KMS-11 (cell line): ENCODE measurements at regions not wholly inside any gene's neighbourhood (a gene's known extent, or its start where the extent isn't known, plus 50 kb on each side); places are given as distances from the start of the nearest gene placed in this dataset.

Source experiments
- H2AFZ ChIP-seq: fragments of 200-600 bp; sonication (generic); 2 replicates; pipeline ENCODE4 v1.6.1; 2016; ENCODE audit warnings: antibody characterized with exemption, mixed run types, low read depth
- H3K27ac ChIP-seq: fragments of 200-600 bp; sonication (generic); 2 replicates; pipeline ENCODE4 v1.6.1; 2016; ENCODE audit warnings: mild to moderate bottlenecking, mixed run types
- H3K27me3 ChIP-seq: fragments of 200-600 bp; sonication (generic); 2 replicates; pipeline ENCODE4 v1.6.1; 2017; ENCODE audit warnings: mild to moderate bottlenecking, low read depth, mixed run types, moderate library complexity; ENCODE audit not compliant: insufficient read depth
- H3K36me3 ChIP-seq: fragments of 200-600 bp; sonication (generic); 2 replicates; pipeline ENCODE4 v1.6.1; 2017; ENCODE audit warnings: mild to moderate bottlenecking, mixed run types; ENCODE audit not compliant: insufficient read depth
- H3K4me1 ChIP-seq: fragments of 200-600 bp; sonication (generic); 2 replicates; pipeline ENCODE4 v1.6.1; 2016; ENCODE audit warnings: mild to moderate bottlenecking, low read depth, mixed run types; ENCODE audit not compliant: poor library complexity, severe bottlenecking
- H3K4me2 ChIP-seq: fragments of 200-600 bp; sonication (generic); 2 replicates; pipeline ENCODE4 v1.7.0; 2016; ENCODE audit warnings: mild to moderate bottlenecking, mixed run types
- H3K4me3 ChIP-seq: fragments of 200-600 bp; sonication (generic); IDR thresholded peaks from 2 replicates; pipeline ENCODE4 v1.6.1; 2017; ENCODE audit warnings: low read depth, low read length, mixed read lengths; ENCODE audit not compliant: insufficient read depth
- H3K79me2 ChIP-seq: fragments of 200-600 bp; sonication (generic); 2 replicates; pipeline ENCODE4 v1.6.1; 2016; ENCODE audit warnings: low read depth, mixed run types; ENCODE audit not compliant: insufficient read depth
- H3K9ac ChIP-seq: fragments of 200-600 bp; sonication (generic); 2 replicates; pipeline ENCODE4 v1.6.1; 2016; ENCODE audit warnings: mild to moderate bottlenecking, mixed run types
- H4K20me1 ChIP-seq: fragments of 200-600 bp; sonication (generic); 2 replicates; pipeline ENCODE4 v1.6.1; 2016; ENCODE audit warnings: mild to moderate bottlenecking, mixed run types; ENCODE audit not compliant: insufficient read depth
- CTCF ChIP-seq: fragments of 200-600 bp; sonication (generic); conservative IDR thresholded peaks from 2 replicates; pipeline ENCODE4 v1.6.1; 2017; ENCODE audit warnings: low read depth, mild to moderate bottlenecking, antibody characterized with exemption, low read length, moderate library complexity, mixed read lengths

GRCh38 chr3:182632077-182632393 lies 161.3 kb upstream of the ATP11B start:
- Histone ChIP-seq H3K4me3 (no peak overlapping the region), H3K4me2 (no peak overlapping the region), H4K20me1 (no peaks in the 10 kb centered on the region), H3K27ac (no peak overlapping the region), H3K4me1 (no peaks in the 10 kb centered on the region), H2AFZ (no peak overlapping the region), H3K9ac (no peak overlapping the region), H3K79me2 (no peaks in the 10 kb centered on the region), H3K36me3 (no peaks in the 10 kb centered on the region), H3K27me3 (no peaks in the 10 kb centered on the region)
- TF ChIP-seq CTCF: no peak

GRCh38 chr3:182633186-182633585 lies 160.1 kb upstream of the ATP11B start:
- Histone ChIP-seq H3K27ac (no peak overlapping the region), H4K20me1 (no peaks in the 10 kb centered on the region), H3K36me3 (no peaks in the 10 kb centered on the region), H3K27me3 (no peaks in the 10 kb centered on the region), H3K4me3 (no peak overlapping the region), H3K4me1 (no peaks in the 10 kb centered on the region), H3K9ac (no peak overlapping the region), H3K4me2 (no peak overlapping the region), H3K79me2 (no peaks in the 10 kb centered on the region), H2AFZ (no peak overlapping the region)
- TF ChIP-seq CTCF: no peak

- Histone ChIP-seq H3K4me2 (no peak overlapping the region), H3K79me2 (no peaks in the 10 kb centered on the region), H3K36me3 (no peaks in the 10 kb centered on the region), H3K27ac (no peak overlapping the region), H3K27me3 (no peaks in the 10 kb centered on the region), H4K20me1 (no peaks in the 10 kb centered on the region), H2AFZ (no peak overlapping the region), H3K4me1 (no peaks in the 10 kb centered on the region), H3K9ac (no peak overlapping the region), H3K4me3 (no peak overlapping the region)
- no peak for TF ChIP-seq CTCF
Observed at GRCh38 chr3:182636646-182637045, 156.7 kb upstream of the ATP11B start.

- no peak overlapping the region for H3K4me2 ChIP-seq
Observed at GRCh38 chr3:182637350-182638110, 155.8 kb upstream of the ATP11B start.

More at GRCh38 chr3:182637350-182638110, 155.8 kb upstream of the ATP11B start:
- Histone ChIP-seq H3K9ac (no peak overlapping the region), H4K20me1 (no peaks in the 10 kb centered on the region), H2AFZ (no peak overlapping the region), H3K4me1 (no peaks in the 10 kb centered on the region), H3K4me3 (no peak overlapping the region), H3K27me3 (no peaks in the 10 kb centered on the region), H3K27ac (no peak overlapping the region), H3K36me3 (no peaks in the 10 kb centered on the region), H3K79me2 (no peaks in the 10 kb centered on the region)
- no peak for TF ChIP-seq CTCF
